ENCODE measurements at regions not wholly inside any gene's neighbourhood (a gene's known extent, or its start where the extent isn't known, plus 50 kb on each side); places are given as distances from the start of the nearest gene placed in this dataset.

DNA sequence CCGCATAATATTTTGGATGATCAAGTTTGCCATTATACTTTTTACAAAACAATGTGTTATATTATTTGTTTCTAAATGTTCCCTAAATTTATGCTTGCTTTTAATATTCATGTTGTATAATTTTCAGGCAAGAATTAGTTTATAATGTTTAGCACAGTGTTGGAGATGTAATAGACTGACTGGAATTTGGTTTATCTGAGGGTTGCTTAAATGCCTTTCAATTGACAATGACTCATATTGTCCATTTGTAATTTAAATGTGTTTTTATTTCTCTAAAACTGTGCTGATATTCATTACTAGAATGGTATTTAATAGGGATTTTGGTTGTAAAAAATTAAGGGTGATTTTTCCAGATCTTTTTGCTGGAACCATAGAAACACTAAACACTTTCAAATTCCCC is 788.4 kb downstream of the SLC6A15 start:
- TF ChIP-seq, protein P1, sequence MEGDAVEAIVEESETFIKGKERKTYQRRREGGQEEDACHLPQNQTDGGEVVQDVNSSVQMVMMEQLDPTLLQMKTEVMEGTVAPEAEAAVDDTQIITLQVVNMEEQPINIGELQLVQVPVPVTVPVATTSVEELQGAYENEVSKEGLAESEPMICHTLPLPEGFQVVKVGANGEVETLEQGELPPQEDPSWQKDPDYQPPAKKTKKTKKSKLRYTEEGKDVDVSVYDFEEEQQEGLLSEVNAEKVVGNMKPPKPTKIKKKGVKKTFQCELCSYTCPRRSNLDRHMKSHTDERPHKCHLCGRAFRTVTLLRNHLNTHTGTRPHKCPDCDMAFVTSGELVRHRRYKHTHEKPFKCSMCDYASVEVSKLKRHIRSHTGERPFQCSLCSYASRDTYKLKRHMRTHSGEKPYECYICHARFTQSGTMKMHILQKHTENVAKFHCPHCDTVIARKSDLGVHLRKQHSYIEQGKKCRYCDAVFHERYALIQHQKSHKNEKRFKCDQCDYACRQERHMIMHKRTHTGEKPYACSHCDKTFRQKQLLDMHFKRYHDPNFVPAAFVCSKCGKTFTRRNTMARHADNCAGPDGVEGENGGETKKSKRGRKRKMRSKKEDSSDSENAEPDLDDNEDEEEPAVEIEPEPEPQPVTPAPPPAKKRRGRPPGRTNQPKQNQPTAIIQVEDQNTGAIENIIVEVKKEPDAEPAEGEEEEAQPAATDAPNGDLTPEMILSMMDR (IDR thresholded peaks at IDR 0.05 in 8 of 11, conservative IDR thresholded peaks at IDR 0.05 in 3 of 11): no peak
- TF ChIP-seq POLR2AphosphoS5 (IDR thresholded peaks at IDR 0.05) (no peak), POLR2A (IDR thresholded peaks at IDR 0.05) (no peak)

All from spleen (tissue), 7 donors.